RWPE2 (cell line): ENCODE measurements at regions not wholly inside any gene's neighbourhood (a gene's known extent, or its start where the extent isn't known, plus 50 kb on each side); places are given as distances from the start of the nearest gene placed in this dataset.
A peak's percentile ranks its signal among the peaks of the same experiment; 100 is the strongest.

ENCODE experiments used
- ATAC-seq: fragments of 200-7000 bp; cut with Tn5 transposase; 3 replicates; pipeline ENCODE4 v1.9.1; 2021; ENCODE audit warnings: low read depth
- DNase-seq: peaks from one replicate; pipeline ENCODE4 v3.0.0-alpha.2; 2020; ENCODE audit warnings: low spot score
- H3K27ac ChIP-seq: fragments of 450-650 bp; 2 replicates; pipeline ENCODE4 v1.5.1; 2017; ENCODE audit warnings: mild to moderate bottlenecking; ENCODE audit not compliant: poor library complexity, severe bottlenecking
- H3K27me3 ChIP-seq: fragments of 250-450 bp; sonication (Bioruptor Pico); 2 replicates; pipeline ENCODE4 v1.5.1; 2021; ENCODE audit warnings: mild to moderate bottlenecking, moderate library complexity; ENCODE audit not compliant: insufficient read depth, poor library complexity, severe bottlenecking
- H3K36me3 ChIP-seq: fragments of 250-450 bp; sonication (Bioruptor Pico); 2 replicates; pipeline ENCODE4 v1.5.1; 2020; ENCODE audit warnings: low read depth, mild to moderate bottlenecking, moderate library complexity
- H3K4me1 ChIP-seq: fragments of 250-450 bp; sonication (Bioruptor Pico); 2 replicates; pipeline ENCODE4 v1.5.1; 2021; ENCODE audit warnings: mild to moderate bottlenecking, moderate library complexity; ENCODE audit not compliant: insufficient read depth, poor library complexity, severe bottlenecking
- H3K4me3 ChIP-seq: fragments of 250-450 bp; sonication (Bioruptor Pico); 2 replicates; pipeline ENCODE4 v1.5.1; 2021; ENCODE audit warnings: mild to moderate bottlenecking, moderate library complexity; ENCODE audit not compliant: severe bottlenecking
- H3K9me3 ChIP-seq: fragments of 250-450 bp; sonication (Bioruptor Pico); 2 replicates; pipeline ENCODE4 v1.5.1; 2021; ENCODE audit warnings: mild to moderate bottlenecking, moderate library complexity; ENCODE audit not compliant: severe bottlenecking
- CTCF ChIP-seq: fragments of 450-650 bp; IDR thresholded peaks from one replicate; pipeline ENCODE4 v1.5.1; 2017; ENCODE audit warnings: mild to moderate bottlenecking, moderate library complexity; ENCODE audit not compliant: poor library complexity, severe bottlenecking

- H3K27ac ChIP-seq = no peak overlapping the region
- no peaks in the 10 kb centered on the region for H3K4me1 ChIP-seq
- no peak for TF ChIP-seq CTCF
- no peaks in the 10 kb centered on the region for H3K9me3 ChIP-seq
- no peaks in the 10 kb centered on the region for H3K27me3 ChIP-seq
- H3K4me3 ChIP-seq = no peak overlapping the region
- H3K36me3 ChIP-seq = no peaks in the 10 kb centered on the region
- no peak for ATAC-seq
- peak; percentile 25 for DNase-seq
Observed at GRCh38 chr5:179487145-179487544, 63.2 kb upstream of the RUFY1 start.

GRCh38 chr5:179486596-179487051, 63.7 kb upstream of the RUFY1 start:
- Histone ChIP-seq H3K27me3 (no peaks in the 10 kb centered on the region), H3K27ac (no peak overlapping the region), H3K36me3 (no peaks in the 10 kb centered on the region), H3K4me1 (no peaks in the 10 kb centered on the region), H3K4me3 (no peak overlapping the region), H3K9me3 (no peaks in the 10 kb centered on the region)
- ATAC-seq = no peak
- peak; percentile 45 for DNase-seq
- TF ChIP-seq CTCF = no peak

GRCh38 chr5:179485845-179486575, 64.3 kb upstream of the RUFY1 start:
- Histone ChIP-seq H3K36me3 (no peaks in the 10 kb centered on the region), H3K4me3 (no peak overlapping the region), H3K27me3 (no peaks in the 10 kb centered on the region), H3K27ac (no peak overlapping the region), H3K4me1 (no peaks in the 10 kb centered on the region), H3K9me3 (no peaks in the 10 kb centered on the region)
- no peak for TF ChIP-seq CTCF
- DNase-seq (peak; percentile 39), ATAC-seq (no peak)

GRCh38 chr5:179484761-179485160, 65.6 kb upstream of the RUFY1 start:
- no peak overlapping the region for H3K4me3 ChIP-seq
- no peak for TF ChIP-seq CTCF
- H3K4me1 ChIP-seq = no peaks in the 10 kb centered on the region
- H3K27ac ChIP-seq = no peak overlapping the region
- H3K9me3 ChIP-seq = no peaks in the 10 kb centered on the region
- ATAC-seq (no peak), DNase-seq (peak; percentile 34)
- H3K36me3 ChIP-seq = no peaks in the 10 kb centered on the region
- H3K27me3 ChIP-seq = no peaks in the 10 kb centered on the region

GRCh38 chr5:179484201-179484600, 66.2 kb upstream of the RUFY1 start:
- no peaks in the 10 kb centered on the region for H3K36me3 ChIP-seq
- no peaks in the 10 kb centered on the region for H3K4me1 ChIP-seq
- DNase-seq (peak; percentile 34), ATAC-seq (no peak)
- no peak for TF ChIP-seq CTCF
- H3K27ac ChIP-seq = no peak overlapping the region
- H3K9me3 ChIP-seq = no peaks in the 10 kb centered on the region
- H3K4me3 ChIP-seq = no peak overlapping the region
- no peaks in the 10 kb centered on the region for H3K27me3 ChIP-seq
